ENCODE measurements at regions not wholly inside any gene's neighbourhood (a gene's known extent, or its start where the extent isn't known, plus 50 kb on each side); places are given as distances from the start of the nearest gene placed in this dataset.

DNA sequence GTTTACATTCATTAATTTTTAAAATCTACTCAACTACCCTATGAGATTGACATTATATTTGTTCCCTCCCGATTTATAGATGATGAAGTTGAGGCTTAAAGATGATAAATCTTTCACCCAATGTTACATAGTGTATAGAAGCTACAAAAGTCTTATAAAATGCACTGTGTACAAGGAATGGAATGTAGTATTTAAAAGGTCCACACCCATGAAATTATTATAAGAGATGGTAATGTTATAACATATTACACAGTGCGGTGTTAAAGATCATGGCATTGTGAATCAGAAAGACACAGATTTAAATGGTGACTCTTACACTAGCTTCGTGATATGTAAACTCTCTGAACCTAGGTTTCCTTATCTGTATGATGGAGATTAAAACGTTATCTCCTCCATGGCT lies 141.6 kb upstream of the CHD1 start:
- Histone ChIP-seq H2BK15ac (ENCODE audit: low read depth, low read length) (no peak overlapping the region), H2BK20ac (ENCODE audit: low read depth, low read length, poor library complexity, severe bottlenecking) (no peak overlapping the region), H3K27ac (ENCODE audit: insufficient read length, low read depth, low read length) (no peak overlapping the region), H3K79me1 (ENCODE audit: insufficient read depth, low read depth, low read length, poor library complexity, severe bottlenecking) (no peaks in the 10 kb centered on the region), H2BK12ac (ENCODE audit: insufficient read length, low read depth, low read length) (no peak overlapping the region), H3K9ac (ENCODE audit: extremely low read depth, insufficient read length, low read length) (no peak overlapping the region), H3K27me3 (ENCODE audit: insufficient read depth, low read length) (no peaks in the 10 kb centered on the region), H2AK5ac (ENCODE audit: insufficient read length, low read length) (no peak overlapping the region), H4K91ac (ENCODE audit: insufficient read length, low read depth, low read length) (no peak overlapping the region), H3T11ph (ENCODE audit: low read length) (no peak overlapping the region), H4K5ac (ENCODE audit: insufficient read length, low read depth, low read length) (no peak overlapping the region), H2BK5ac (ENCODE audit: insufficient read length, low read length) (no peak overlapping the region), H4K8ac (replicated peaks; ENCODE audit: insufficient read length, low read depth, low read length) (no peak overlapping the region), H2BK120ac (ENCODE audit: low read depth, low read length, poor library complexity, severe bottlenecking) (no peak overlapping the region), H3K23ac (ENCODE audit: insufficient read length, low read depth, low read length) (no peak overlapping the region), H3K4me1 (ENCODE audit: insufficient read depth, low read length) (no peaks in the 10 kb centered on the region), H3K23me2 (ENCODE audit: insufficient read length, low read depth, low read length, poor library complexity, severe bottlenecking) (no peaks in the 10 kb centered on the region), H3K18ac (ENCODE audit: insufficient read length, low read depth, low read length) (no peak overlapping the region), H3K4ac (ENCODE audit: low read depth, low read length) (no peak overlapping the region), H4K20me1 (ENCODE audit: control insufficient read depth, insufficient read depth, insufficient read length) (no peaks in the 10 kb centered on the region), H3K9me3 (ENCODE audit: control insufficient read depth, low read depth, low read length) (no peaks in the 10 kb centered on the region), H3K14ac (ENCODE audit: insufficient read depth, low read length) (no peak overlapping the region), H3K56ac (ENCODE audit: insufficient read length, low read depth, low read length) (no peak overlapping the region), H3K79me2 (ENCODE audit: insufficient read depth, low read length) (no peaks in the 10 kb centered on the region), H2AFZ (ENCODE audit: low read length) (no peak overlapping the region), H3K4me2 (ENCODE audit: insufficient read depth, insufficient read length, low read length) (no peak overlapping the region)
- Mint-ChIP-seq H3K27me3 (ENCODE audit: low read depth) (no peaks in the 10 kb centered on the region), H3K4me1 (no peaks in the 10 kb centered on the region), H3K9me3 (no peaks in the 10 kb centered on the region; a peak in 1 of 5 replicates), H3K4me3 (no peak overlapping the region), H3K36me3 (ENCODE audit: insufficient read depth in 1 of 3, low read depth in 3 of 3) (no peaks in the 10 kb centered on the region), H3K27ac (no peak overlapping the region)
- TF ChIP-seq, protein P1, sequence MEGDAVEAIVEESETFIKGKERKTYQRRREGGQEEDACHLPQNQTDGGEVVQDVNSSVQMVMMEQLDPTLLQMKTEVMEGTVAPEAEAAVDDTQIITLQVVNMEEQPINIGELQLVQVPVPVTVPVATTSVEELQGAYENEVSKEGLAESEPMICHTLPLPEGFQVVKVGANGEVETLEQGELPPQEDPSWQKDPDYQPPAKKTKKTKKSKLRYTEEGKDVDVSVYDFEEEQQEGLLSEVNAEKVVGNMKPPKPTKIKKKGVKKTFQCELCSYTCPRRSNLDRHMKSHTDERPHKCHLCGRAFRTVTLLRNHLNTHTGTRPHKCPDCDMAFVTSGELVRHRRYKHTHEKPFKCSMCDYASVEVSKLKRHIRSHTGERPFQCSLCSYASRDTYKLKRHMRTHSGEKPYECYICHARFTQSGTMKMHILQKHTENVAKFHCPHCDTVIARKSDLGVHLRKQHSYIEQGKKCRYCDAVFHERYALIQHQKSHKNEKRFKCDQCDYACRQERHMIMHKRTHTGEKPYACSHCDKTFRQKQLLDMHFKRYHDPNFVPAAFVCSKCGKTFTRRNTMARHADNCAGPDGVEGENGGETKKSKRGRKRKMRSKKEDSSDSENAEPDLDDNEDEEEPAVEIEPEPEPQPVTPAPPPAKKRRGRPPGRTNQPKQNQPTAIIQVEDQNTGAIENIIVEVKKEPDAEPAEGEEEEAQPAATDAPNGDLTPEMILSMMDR (conservative IDR thresholded peaks at IDR 0.05), result no peak
- WGBS (ENCODE audit: extremely low coverage, insufficient read length, low lambda C conversion rate), result no CpG with 5 or more reads among the region's 4 CpGs
- no peak for DNase-seq
